ENCODE measurements at regions not wholly inside any gene's neighbourhood (a gene's known extent, or its start where the extent isn't known, plus 50 kb on each side); places are given as distances from the start of the nearest gene placed in this dataset.

DNA sequence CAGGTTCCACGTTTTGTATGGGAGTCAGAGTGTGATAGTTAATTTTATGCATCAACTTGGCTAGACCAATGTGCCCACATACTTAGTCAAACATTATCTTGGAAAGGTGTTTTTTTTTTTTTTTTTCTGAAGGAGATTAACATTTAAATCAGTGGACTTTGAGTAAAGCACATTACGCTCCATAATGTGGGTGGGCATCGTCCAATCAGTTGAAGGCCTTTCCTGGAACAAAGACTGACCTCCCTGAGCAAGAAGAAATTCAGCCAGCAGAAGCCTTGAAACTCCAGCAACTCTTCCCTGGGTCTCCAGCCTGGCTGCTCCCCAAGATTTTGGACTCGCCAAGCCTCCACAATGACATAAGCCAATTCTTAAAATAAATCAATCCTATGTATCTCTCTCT is 711.4 kb downstream of the MTRR start (continued):
- TF ChIP-seq, protein P1, sequence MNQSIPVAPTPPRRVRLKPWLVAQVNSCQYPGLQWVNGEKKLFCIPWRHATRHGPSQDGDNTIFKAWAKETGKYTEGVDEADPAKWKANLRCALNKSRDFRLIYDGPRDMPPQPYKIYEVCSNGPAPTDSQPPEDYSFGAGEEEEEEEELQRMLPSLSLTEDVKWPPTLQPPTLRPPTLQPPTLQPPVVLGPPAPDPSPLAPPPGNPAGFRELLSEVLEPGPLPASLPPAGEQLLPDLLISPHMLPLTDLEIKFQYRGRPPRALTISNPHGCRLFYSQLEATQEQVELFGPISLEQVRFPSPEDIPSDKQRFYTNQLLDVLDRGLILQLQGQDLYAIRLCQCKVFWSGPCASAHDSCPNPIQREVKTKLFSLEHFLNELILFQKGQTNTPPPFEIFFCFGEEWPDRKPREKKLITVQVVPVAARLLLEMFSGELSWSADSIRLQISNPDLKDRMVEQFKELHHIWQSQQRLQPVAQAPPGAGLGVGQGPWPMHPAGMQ (IDR thresholded peaks at IDR 0.05; ENCODE audit: borderline replicate concordance) = no peak
- TF ChIP-seq, protein P2, sequence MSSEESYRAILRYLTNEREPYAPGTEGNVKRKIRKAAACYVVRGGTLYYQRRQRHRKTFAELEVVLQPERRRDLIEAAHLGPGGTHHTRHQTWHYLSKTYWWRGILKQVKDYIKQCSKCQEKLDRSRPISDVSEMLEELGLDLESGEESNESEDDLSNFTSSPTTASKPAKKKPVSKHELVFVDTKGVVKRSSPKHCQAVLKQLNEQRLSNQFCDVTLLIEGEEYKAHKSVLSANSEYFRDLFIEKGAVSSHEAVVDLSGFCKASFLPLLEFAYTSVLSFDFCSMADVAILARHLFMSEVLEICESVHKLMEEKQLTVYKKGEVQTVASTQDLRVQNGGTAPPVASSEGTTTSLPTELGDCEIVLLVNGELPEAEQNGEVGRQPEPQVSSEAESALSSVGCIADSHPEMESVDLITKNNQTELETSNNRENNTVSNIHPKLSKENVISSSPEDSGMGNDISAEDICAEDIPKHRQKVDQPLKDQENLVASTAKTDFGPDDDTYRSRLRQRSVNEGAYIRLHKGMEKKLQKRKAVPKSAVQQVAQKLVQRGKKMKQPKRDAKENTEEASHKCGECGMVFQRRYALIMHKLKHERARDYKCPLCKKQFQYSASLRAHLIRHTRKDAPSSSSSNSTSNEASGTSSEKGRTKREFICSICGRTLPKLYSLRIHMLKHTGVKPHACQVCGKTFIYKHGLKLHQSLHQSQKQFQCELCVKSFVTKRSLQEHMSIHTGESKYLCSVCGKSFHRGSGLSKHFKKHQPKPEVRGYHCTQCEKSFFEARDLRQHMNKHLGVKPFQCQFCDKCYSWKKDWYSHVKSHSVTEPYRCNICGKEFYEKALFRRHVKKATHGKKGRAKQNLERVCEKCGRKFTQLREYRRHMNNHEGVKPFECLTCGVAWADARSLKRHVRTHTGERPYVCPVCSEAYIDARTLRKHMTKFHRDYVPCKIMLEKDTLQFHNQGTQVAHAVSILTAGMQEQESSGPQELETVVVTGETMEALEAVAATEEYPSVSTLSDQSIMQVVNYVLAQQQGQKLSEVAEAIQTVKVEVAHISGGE (CRISPR knock-in tag; IDR thresholded peaks at IDR 0.05) = no peak

DNA sequence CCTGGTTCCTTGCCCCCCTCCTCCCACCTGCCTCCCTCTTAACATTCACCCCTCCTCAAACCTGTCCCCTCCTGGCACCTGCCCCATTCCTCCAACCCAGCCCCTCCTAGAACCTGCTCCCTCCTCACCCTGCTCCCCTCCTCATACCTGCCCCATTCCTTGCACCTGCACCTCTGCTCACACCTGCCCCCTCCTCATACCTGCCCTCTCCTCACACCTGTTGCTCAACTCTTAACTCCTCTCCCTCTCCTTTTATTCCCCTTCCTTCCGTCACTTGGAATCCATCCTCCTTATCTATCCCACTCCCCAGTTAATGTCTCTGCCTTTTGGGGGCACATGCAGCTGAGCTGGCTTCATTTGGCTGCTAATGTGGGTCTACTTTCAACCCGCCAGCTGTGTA is 712.1 kb downstream of the MTRR start:
- Histone ChIP-seq H3K36me3 (ENCODE audit: control insufficient read depth in 2 of 2, insufficient read depth in 2 of 2, low read length in 1 of 2) (no peaks in the 10 kb centered on the region), H3K4me3 (no peak overlapping the region), H3K4me1 (ENCODE audit: control insufficient read depth, insufficient read depth, low read length) (no peaks in the 10 kb centered on the region), H3K4me2 (ENCODE audit: control insufficient read depth, insufficient read depth) (no peak overlapping the region), H3K79me2 (ENCODE audit: control insufficient read depth, insufficient read depth, low read length) (no peaks in the 10 kb centered on the region), H3K9me3 (replicated peaks; ENCODE audit: control insufficient read depth, insufficient read depth, low read length) (no peaks in the 10 kb centered on the region), H2AFZ (ENCODE audit: control insufficient read depth, low read depth, low read length) (no peak overlapping the region), H3K9ac (ENCODE audit: control insufficient read depth, insufficient read depth, low read length) (no peak overlapping the region), H4K20me1 (ENCODE audit: control insufficient read depth, insufficient read depth) (no peaks in the 10 kb centered on the region), H3K27me3 (replicated peaks in 1 of 2; ENCODE audit: control insufficient read depth in 2 of 2, insufficient read depth in 2 of 2, low read length in 1 of 2) (no peaks in the 10 kb centered on the region), H3K27ac (ENCODE audit: control insufficient read depth, insufficient read depth) (no peak overlapping the region)
- ChIA-PET RAD21 (ENCODE audit: unreplicated experiment) (no interaction called here), SMC1A (ENCODE audit: uncharacterized antibody, unreplicated experiment) (no interaction called here), POLR2A (no interaction called here), CTCF (no interaction called here)
- ATAC-seq (no peak), FAIRE-seq (no peak), DNase-seq (ENCODE audit: low read depth, low spot score) (no peak)
- BruUV-seq (replicated peaks) = no TSS peak
- intact Hi-C loops (cut with micrococcal nuclease; ENCODE audit: unreplicated experiment) = no loop called here
- WGBS (ENCODE audit: insufficient coverage, insufficient replicate concordance, low lambda C conversion rate, missing lambda C conversion rate) = 18% methylated on average over 2 of the region's 2 CpGs
- TF ChIP-seq NRF1 (conservative IDR thresholded peaks at IDR 0.05; ENCODE audit: low read depth, low read length) = no peak
- no peak for TF ChIP-seq ZNF207 (IDR thresholded peaks at IDR 0.05; ENCODE audit: borderline replicate concordance)
- TF ChIP-seq ZNF24 (IDR thresholded peaks at IDR 0.05) = no peak
- TF ChIP-seq ZNF384 (IDR thresholded peaks at IDR 0.05; ENCODE audit: borderline replicate concordance, low read depth, low read length) = no peak
- TF ChIP-seq, protein P3, sequence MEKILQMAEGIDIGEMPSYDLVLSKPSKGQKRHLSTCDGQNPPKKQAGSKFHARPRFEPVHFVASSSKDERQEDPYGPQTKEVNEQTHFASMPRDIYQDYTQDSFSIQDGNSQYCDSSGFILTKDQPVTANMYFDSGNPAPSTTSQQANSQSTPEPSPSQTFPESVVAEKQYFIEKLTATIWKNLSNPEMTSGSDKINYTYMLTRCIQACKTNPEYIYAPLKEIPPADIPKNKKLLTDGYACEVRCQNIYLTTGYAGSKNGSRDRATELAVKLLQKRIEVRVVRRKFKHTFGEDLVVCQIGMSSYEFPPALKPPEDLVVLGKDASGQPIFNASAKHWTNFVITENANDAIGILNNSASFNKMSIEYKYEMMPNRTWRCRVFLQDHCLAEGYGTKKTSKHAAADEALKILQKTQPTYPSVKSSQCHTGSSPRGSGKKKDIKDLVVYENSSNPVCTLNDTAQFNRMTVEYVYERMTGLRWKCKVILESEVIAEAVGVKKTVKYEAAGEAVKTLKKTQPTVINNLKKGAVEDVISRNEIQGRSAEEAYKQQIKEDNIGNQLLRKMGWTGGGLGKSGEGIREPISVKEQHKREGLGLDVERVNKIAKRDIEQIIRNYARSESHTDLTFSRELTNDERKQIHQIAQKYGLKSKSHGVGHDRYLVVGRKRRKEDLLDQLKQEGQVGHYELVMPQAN (conservative IDR thresholded peaks at IDR 0.05) = no peak
- TF ChIP-seq LARP7 (IDR thresholded peaks at IDR 0.05) = no peak
- TF ChIP-seq SREBF1 (IDR thresholded peaks at IDR 0.05; ENCODE audit: low read length) = no peak
- no peak for TF ChIP-seq ASH2L (IDR thresholded peaks at IDR 0.05; ENCODE audit: borderline replicate concordance, low read depth)
- TF ChIP-seq PAX8 (IDR thresholded peaks at IDR 0.05) = no peak
- no peak for TF ChIP-seq ZSCAN29 (IDR thresholded peaks at IDR 0.05)
- TF ChIP-seq EED (IDR thresholded peaks at IDR 0.05; ENCODE audit: low read depth) = no peak
- TF ChIP-seq TAF1 (IDR thresholded peaks at IDR 0.05; ENCODE audit: borderline replicate concordance, low read depth, low read length) = no peak
- in situ Hi-C loops (cut with MboI) = no loop called here

All from GM12878 (cell line).